ENCODE measurements at regions not wholly inside any gene's neighbourhood (a gene's known extent, or its start where the extent isn't known, plus 50 kb on each side); places are given as distances from the start of the nearest gene placed in this dataset.

DNA sequence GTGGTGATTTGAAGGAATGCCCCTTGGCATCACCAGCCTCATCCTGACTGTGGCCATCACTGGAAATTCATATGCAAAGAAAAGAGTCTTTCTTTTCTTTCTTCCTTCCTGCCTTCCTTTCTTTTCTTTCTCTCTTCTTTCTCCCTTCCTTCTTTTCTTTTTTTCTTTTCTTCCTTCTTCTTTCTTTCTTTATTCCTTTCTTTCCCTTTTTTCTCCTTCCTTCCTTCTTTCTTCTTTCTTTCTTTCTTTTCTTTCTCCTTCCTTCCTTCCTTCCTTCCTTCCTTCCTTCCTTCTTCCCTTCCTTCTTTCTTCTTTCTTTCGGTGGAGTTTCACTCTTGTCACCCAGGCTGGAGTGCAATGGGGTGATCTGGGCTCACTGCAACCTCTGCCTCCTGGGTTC is 58.0 kb upstream of the TMEM132D start (continued):
- TF ChIP-seq RNF2 (IDR thresholded peaks at IDR 0.05; ENCODE audit: borderline replicate concordance, low read depth, low read length, missing control alignments, poor library complexity, severe bottlenecking): no peak
- TF ChIP-seq TAF7 (optimal IDR thresholded peaks at IDR 0.05; ENCODE audit: borderline replicate concordance, low read depth, low read length): no peak

Data from H1 (cell line).